ENCODE measurements at regions not wholly inside any gene's neighbourhood (a gene's known extent, or its start where the extent isn't known, plus 50 kb on each side); places are given as distances from the start of the nearest gene placed in this dataset.

DNA sequence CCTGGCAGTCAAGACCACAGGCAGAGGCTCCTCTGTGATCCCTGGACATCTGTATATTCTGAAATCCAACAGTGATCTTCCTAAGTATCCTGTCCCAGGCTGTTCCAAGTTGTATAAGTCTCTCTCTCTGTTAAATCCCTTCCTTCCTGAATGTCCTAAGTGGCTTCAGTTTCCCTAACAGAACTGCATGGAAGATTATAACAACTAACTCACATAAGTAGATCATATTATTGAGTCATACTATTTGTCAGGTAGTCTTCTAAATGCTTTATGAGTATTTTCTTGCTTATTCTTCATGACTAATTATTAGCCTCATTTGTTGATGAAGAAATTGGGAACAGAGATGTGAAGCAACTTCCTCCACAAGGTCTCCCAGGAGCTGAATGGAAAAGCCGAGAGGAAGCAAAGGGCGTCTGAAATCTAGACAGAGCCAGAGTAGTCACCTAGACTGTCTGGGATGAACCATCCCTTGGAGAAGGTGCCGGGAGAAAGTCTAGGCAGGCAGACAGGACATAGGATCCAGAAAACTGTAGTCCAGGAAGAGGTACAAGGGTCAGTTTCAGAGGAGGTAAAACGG is 93.2 kb upstream of the FAT3 start:
- Histone ChIP-seq H3K4me3 (no peak overlapping the region), H3K4me1 (no peaks in the 10 kb centered on the region), H3K27me3 (no peaks in the 10 kb centered on the region), H3K9me3 (no peaks in the 10 kb centered on the region), H3K27ac (no peak overlapping the region), H3K36me3 (no peaks in the 10 kb centered on the region), H3K9ac (ENCODE audit: low read depth in 2 of 2, low read length in 2 of 2) (no peak overlapping the region)
- intact Hi-C loops (cut with DNase I), result no loop called here
- no peak for DNase-seq
- TF ChIP-seq, protein P1, sequence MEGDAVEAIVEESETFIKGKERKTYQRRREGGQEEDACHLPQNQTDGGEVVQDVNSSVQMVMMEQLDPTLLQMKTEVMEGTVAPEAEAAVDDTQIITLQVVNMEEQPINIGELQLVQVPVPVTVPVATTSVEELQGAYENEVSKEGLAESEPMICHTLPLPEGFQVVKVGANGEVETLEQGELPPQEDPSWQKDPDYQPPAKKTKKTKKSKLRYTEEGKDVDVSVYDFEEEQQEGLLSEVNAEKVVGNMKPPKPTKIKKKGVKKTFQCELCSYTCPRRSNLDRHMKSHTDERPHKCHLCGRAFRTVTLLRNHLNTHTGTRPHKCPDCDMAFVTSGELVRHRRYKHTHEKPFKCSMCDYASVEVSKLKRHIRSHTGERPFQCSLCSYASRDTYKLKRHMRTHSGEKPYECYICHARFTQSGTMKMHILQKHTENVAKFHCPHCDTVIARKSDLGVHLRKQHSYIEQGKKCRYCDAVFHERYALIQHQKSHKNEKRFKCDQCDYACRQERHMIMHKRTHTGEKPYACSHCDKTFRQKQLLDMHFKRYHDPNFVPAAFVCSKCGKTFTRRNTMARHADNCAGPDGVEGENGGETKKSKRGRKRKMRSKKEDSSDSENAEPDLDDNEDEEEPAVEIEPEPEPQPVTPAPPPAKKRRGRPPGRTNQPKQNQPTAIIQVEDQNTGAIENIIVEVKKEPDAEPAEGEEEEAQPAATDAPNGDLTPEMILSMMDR (IDR thresholded peaks at IDR 0.05), result no peak

DNA sequence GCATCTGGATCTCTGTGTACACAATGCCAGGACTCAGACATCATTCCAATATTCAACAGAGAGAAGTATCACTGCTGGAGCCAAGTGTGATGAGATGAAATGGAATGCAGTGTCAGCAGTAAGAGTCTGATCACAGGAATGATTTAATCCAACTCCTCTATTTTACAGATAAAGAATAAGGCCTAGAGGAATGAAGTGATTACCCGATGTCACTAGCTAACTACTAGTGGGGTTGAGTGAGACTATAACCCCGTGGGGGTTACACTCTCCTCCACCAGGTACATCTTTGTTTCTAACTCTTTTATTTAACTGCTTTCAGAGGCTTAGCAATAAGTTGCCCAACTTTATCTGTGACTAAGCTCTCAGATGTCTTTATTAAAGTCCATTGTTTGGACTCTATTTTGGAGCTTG is 94.2 kb upstream of the FAT3 start:
- H3K4me3 ChIP-seq, result no peak overlapping the region
- H3K27me3 ChIP-seq, result no peaks in the 10 kb centered on the region
- H3K36me3 ChIP-seq, result no peaks in the 10 kb centered on the region
- no peaks in the 10 kb centered on the region for H3K4me1 ChIP-seq
- no peaks in the 10 kb centered on the region for H3K9me3 ChIP-seq
- TF ChIP-seq, protein P1 (IDR thresholded peaks at IDR 0.05), result no peak
- H3K9ac ChIP-seq (ENCODE audit: low read depth in 2 of 2, low read length in 2 of 2), result no peak overlapping the region
- intact Hi-C loops (cut with DNase I), result no loop called here
- H3K27ac ChIP-seq, result no peak overlapping the region
- no peak for DNase-seq

DNA sequence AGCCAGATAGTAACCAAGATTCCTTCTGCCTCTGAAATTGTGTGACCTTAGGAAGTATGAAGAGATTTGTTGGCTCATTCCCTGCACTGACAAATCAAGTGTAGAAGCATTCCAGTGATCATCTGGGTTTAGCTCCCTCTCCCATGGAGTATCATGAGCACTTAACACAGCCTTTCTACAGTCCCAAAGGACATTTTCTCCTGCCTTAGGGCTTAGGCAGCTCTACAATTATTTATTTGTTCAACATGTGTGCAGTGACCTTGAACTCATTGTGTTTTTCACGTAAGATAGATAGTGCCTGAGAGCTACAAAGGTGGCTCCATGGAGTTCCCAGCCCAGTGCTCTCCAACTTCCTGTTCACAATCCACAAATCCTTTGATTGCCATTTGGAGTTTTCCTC is 94.8 kb upstream of the FAT3 start:
- no peak overlapping the region for H3K9ac ChIP-seq (ENCODE audit: low read depth in 2 of 2, low read length in 2 of 2)

DNA sequence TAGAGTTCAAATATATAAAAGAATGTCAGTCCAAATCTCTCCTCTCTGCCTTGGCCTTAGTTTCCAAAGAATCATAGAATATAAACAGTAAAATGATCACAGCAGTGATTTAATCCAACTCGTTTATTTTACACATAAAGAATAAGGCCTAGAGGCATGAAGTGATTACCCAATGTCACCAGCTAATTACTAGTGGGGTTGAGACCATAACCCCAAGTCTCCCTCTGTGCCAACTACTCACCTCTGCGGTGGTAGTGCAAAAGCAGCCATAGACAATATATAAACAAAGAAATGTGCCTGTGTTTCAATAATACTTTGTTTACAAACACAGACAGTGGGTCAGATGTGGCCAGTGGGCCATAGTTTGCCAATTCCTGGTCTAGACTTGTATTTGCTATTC is 96.6 kb upstream of the FAT3 start:
- DNase-seq, result no peak
- H3K9ac ChIP-seq (ENCODE audit: low read depth in 2 of 2, low read length in 2 of 2), result no peak overlapping the region
- TF ChIP-seq, protein P1 (IDR thresholded peaks at IDR 0.05), result no peak
- H3K36me3 ChIP-seq, result no peaks in the 10 kb centered on the region
- intact Hi-C loops (cut with DNase I), result no loop called here
- no peak overlapping the region for H3K4me3 ChIP-seq
- H3K27ac ChIP-seq, result no peak overlapping the region
- H3K4me1 ChIP-seq, result no peaks in the 10 kb centered on the region
- H3K27me3 ChIP-seq, result no peaks in the 10 kb centered on the region
- no peaks in the 10 kb centered on the region for H3K9me3 ChIP-seq

More for the DNA sequence above, 94.8 kb upstream of the FAT3 start:
- TF ChIP-seq, protein P1 (IDR thresholded peaks at IDR 0.05), result no peak
- H3K9me3 ChIP-seq, result no peaks in the 10 kb centered on the region
- no peak overlapping the region for H3K27ac ChIP-seq
- no peaks in the 10 kb centered on the region for H3K27me3 ChIP-seq
- intact Hi-C loops (cut with DNase I), result no loop called here
- no peaks in the 10 kb centered on the region for H3K4me1 ChIP-seq
- H3K36me3 ChIP-seq, result no peaks in the 10 kb centered on the region
- no peak for DNase-seq
- H3K4me3 ChIP-seq, result no peak overlapping the region

DNA sequence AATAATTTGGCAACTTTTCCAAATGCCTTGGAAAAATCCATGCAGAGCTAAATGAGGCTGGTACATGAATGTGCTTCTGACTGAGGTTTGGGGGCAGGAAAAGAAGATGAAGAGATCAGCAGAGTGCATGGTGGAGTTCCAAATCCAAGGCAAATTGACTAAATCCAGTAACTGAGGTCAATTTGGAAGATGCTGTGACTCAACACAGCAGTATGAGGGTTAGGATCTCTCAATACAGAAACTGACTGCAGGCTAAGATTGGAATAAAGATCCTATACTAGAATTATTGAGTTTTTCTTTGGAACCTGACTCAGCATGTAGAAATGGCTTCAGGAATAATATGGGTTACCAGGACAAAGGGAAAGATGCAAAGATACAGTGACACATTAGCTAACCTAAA is 99.3 kb upstream of the FAT3 start:
- H3K4me1 ChIP-seq, result no peaks in the 10 kb centered on the region
- intact Hi-C loops (cut with DNase I), result no loop called here
- TF ChIP-seq, protein P1 (IDR thresholded peaks at IDR 0.05), result no peak
- DNase-seq, result no peak
- no peaks in the 10 kb centered on the region for H3K9me3 ChIP-seq
- H3K27ac ChIP-seq, result no peak overlapping the region
- H3K36me3 ChIP-seq, result no peaks in the 10 kb centered on the region
- H3K4me3 ChIP-seq, result no peak overlapping the region
- H3K9ac ChIP-seq (ENCODE audit: low read depth in 2 of 2, low read length in 2 of 2), result no peak overlapping the region
- H3K27me3 ChIP-seq, result no peaks in the 10 kb centered on the region
